Activated naive CD8-positive, alpha-beta T cell treated with anti-CD3 and anti-CD28 coated beads for 36 hours (primary cell): ENCODE measurements at regions not wholly inside any gene's neighbourhood (a gene's known extent, or its start where the extent isn't known, plus 50 kb on each side); places are given as distances from the start of the nearest gene placed in this dataset.
A peak's percentile ranks its signal among the peaks of the same experiment; 100 is the strongest.
"Not testable (repeated sequence)": the region's sequence is repeated elsewhere in the genome, so short reads cannot be mapped to it uniquely, and the experiment has no call there.

ENCODE experiments used
- DNase-seq: peaks from one replicate; pipeline ENCODE4 v3.0.0; 2021
- H3K27ac Mint-ChIP-seq: one replicate; pipeline ENCODE4 v1.8.0; 2022; ENCODE audit warnings: mild to moderate bottlenecking, moderate library complexity, mixed read lengths
- H3K27me3 Mint-ChIP-seq: one replicate; pipeline ENCODE4 v1.8.0; 2022; ENCODE audit warnings: mild to moderate bottlenecking, mixed read lengths
- H3K36me3 Mint-ChIP-seq: one replicate; pipeline ENCODE4 v1.8.0; 2021; ENCODE audit warnings: mild to moderate bottlenecking, mixed read lengths
- H3K4me1 Mint-ChIP-seq: one replicate; pipeline ENCODE4 v1.8.0; 2021; ENCODE audit warnings: mixed read lengths
- H3K4me3 Mint-ChIP-seq: one replicate; pipeline ENCODE4 v1.8.0; 2022; ENCODE audit warnings: mild to moderate bottlenecking, moderate library complexity, mixed read lengths
- H3K9me3 Mint-ChIP-seq: one replicate; pipeline ENCODE4 v1.8.0; 2022; ENCODE audit warnings: mixed read lengths

DNA sequence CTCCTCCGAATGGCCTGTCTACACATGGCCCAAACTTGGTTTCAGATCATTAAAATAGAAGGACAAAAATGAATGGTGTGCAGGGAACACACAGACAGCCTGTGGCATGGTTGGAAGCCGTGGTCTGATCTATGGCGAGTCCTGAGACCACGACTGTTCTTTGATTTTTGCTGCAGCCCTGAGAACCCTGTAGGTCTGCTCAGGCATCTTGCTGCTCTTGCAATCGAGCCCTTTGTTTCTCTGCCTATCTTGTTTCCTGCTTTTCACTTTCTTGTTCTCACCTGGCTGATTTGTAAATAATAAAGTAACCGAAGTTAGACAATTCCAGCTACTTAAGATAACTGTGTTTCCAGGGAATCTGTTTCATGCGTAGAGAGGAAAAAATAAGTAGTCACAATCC lies 54.1 kb upstream of the NBPF9 start:
- not testable (repeated sequence) for H3K9me3 Mint-ChIP-seq, H3K27me3 Mint-ChIP-seq, H3K4me1 Mint-ChIP-seq, DNase-seq, H3K36me3 Mint-ChIP-seq
- Mint-ChIP-seq H3K27ac (peak overlapping the region; percentile 60), H3K4me3 (peak overlapping the region; percentile 14)

- not testable (repeated sequence) for H3K9me3 Mint-ChIP-seq, H3K27ac Mint-ChIP-seq, H3K27me3 Mint-ChIP-seq, H3K4me1 Mint-ChIP-seq, DNase-seq, H3K36me3 Mint-ChIP-seq, H3K4me3 Mint-ChIP-seq
Measured at GRCh38 chr1:149158308-149158707, 55.0 kb upstream of the NBPF9 start.

GRCh38 chr1:149163063-149163444 lies 59.7 kb upstream of the NBPF9 start:
- H3K4me3 Mint-ChIP-seq, DNase-seq, H3K36me3 Mint-ChIP-seq, H3K9me3 Mint-ChIP-seq, H3K27me3 Mint-ChIP-seq, H3K27ac Mint-ChIP-seq, H3K4me1 Mint-ChIP-seq: not testable (repeated sequence)

DNA sequence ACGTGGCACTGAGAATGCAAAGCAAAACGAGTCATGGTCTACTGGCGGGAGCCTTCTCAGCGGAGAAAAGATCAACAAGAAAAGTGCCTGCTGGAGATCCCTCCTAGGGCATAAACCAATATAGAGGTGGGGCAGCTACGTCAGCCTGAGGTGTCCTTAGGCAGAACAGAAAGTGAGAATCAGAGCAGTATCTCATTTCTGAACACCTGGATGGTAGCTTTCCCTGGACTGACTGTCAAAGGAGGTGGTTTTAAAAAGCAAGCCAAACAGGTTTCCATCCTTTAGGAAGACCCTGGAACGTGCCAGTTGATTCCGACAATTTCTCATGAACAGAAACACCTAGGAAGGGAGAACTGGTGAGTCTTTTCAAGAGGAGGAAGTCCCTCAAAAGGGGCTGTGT lies 71.4 kb upstream of the NBPF9 start:
- H3K4me3 Mint-ChIP-seq, result peak overlapping the region; percentile 68
- peak overlapping the region; percentile 51 for H3K27ac Mint-ChIP-seq
- not testable (repeated sequence) for H3K36me3 Mint-ChIP-seq, H3K9me3 Mint-ChIP-seq, H3K4me1 Mint-ChIP-seq, H3K27me3 Mint-ChIP-seq
- DNase-seq, result peak; percentile 17

- H3K9me3 Mint-ChIP-seq, H3K4me1 Mint-ChIP-seq, H3K27me3 Mint-ChIP-seq, DNase-seq, H3K36me3 Mint-ChIP-seq: not testable (repeated sequence)
- Mint-ChIP-seq H3K27ac (peak overlapping the region; percentile 78), H3K4me3 (peak overlapping the region; percentile 71)
Measured at GRCh38 chr1:149175812-149176211, 72.5 kb upstream of the NBPF9 start.

DNA sequence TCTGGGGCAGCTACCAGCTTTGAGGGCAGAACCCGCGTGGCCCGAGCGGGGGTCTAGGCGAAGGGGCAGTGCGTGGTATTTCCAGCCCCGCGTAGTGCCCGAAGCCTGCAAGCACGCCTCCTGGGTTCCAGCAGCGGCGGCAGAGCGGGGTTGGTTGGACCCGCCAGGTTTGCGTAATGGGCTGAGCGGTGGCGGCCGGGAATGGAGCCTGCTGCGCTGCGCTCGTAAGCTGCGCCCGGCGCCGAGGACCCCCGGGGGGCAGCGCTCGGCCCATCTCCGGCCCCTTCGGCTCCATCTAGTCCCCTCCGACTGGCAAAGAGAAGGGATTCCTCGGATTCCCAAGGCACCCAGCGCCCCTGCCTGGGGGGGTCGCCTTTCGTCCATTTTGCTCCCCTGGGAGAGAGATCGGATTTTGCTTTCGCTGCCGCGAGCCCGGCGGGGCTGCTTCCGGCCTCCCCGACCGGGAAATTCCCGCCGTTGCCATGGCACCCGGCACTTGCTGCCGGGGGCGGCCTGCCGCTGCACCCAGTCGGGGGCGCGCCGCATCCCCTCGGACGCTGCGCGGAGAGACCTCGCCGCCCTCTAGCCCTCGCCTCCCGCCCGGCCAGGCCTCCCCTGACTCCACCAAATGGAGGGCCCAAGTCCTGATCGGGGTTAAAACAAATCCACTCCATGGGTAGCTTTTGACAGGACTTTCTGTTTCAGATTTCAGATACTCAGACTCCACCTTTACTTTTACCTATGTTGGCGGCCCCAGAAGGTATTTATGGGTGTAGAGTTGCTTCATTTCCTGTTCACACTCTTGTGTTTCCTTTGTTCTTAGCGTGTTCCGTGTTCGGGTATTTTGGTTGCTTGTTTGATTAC lies 73.3 kb upstream of the NBPF9 start:
- not testable (repeated sequence) for H3K36me3 Mint-ChIP-seq, H3K4me1 Mint-ChIP-seq, H3K27me3 Mint-ChIP-seq, H3K9me3 Mint-ChIP-seq
- peak; percentile 72 for DNase-seq
- H3K27ac Mint-ChIP-seq, result peak overlapping the region; percentile 93
- H3K4me3 Mint-ChIP-seq, result peak overlapping the region; percentile 85

DNA sequence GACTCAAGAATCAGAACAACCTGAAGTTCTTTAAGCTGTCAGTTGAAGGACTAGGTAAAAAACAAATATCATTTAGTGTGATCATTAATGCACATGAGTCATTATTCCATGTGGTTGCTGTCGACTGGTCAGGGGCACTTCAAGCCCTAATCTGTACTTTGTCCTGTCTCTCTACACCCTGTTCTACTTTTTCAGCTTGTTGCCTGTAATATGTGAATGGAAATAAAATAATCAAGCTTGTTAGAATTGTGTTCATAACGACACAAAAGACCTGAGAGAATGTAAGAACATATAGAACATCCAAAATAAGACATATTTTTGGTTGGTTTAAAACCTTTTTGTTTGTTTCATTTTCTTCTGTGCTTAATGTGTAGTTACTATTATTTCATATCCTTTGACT lies 87.4 kb upstream of the NBPF9 start:
- H3K27me3 Mint-ChIP-seq, H3K4me3 Mint-ChIP-seq: not testable (repeated sequence)

GRCh38 chr1:149196651-149197050 lies 93.3 kb upstream of the NBPF9 start:
- not testable (repeated sequence) for H3K9me3 Mint-ChIP-seq, DNase-seq, H3K4me3 Mint-ChIP-seq, H3K36me3 Mint-ChIP-seq, H3K4me1 Mint-ChIP-seq, H3K27me3 Mint-ChIP-seq, H3K27ac Mint-ChIP-seq

More for the DNA sequence above, 87.4 kb upstream of the NBPF9 start:
- not testable (repeated sequence) for H3K4me1 Mint-ChIP-seq, H3K9me3 Mint-ChIP-seq, H3K27ac Mint-ChIP-seq, H3K36me3 Mint-ChIP-seq, DNase-seq

- H3K4me1 Mint-ChIP-seq, H3K27me3 Mint-ChIP-seq, H3K4me3 Mint-ChIP-seq, H3K27ac Mint-ChIP-seq, DNase-seq, H3K9me3 Mint-ChIP-seq, H3K36me3 Mint-ChIP-seq: not testable (repeated sequence)
Measured at GRCh38 chr1:149200567-149200966, 97.2 kb upstream of the NBPF9 start.

DNA sequence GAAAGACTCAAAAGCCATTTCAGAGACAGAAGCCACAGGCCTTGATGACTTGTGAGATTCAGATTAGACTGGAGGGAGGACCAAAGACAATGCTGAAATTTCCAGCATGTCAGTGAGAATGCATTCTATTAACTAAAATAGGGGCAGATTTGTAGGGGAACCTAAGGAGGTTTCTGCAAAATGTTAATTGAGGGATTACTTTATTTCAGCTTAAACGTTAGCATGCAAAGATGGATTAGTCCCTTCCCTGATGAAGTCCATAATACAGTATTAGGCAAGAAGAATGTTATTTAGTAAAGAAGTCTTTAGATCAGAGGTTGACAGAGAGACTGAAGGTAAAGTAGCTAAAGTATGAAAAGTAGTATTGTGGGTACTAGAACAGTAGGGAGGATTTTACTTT lies 98.9 kb upstream of the NBPF9 start:
- not testable (repeated sequence) for H3K9me3 Mint-ChIP-seq, H3K27ac Mint-ChIP-seq, H3K4me1 Mint-ChIP-seq, H3K4me3 Mint-ChIP-seq, DNase-seq, H3K36me3 Mint-ChIP-seq, H3K27me3 Mint-ChIP-seq

DNA sequence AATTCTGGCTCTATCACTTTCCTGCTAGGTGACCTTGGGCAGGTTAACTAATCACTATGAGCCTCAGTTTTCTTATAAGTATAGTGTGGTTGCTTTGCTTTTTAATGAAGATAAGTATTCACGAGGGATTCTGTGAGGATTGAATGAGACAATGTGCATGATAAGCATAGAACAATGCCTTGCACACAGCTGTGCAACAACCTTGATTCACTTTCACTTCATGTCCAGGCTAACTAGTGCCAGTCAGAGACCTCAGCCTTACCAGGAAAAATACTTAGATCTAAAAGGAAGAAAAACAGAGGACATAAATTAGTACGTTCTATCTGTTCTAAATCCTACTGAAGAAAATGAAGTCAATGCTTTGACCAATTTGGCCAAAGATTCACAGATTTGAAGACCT lies 101.0 kb upstream of the NBPF9 start:
- H3K27me3 Mint-ChIP-seq, H3K4me3 Mint-ChIP-seq, DNase-seq, H3K36me3 Mint-ChIP-seq, H3K27ac Mint-ChIP-seq, H3K4me1 Mint-ChIP-seq, H3K9me3 Mint-ChIP-seq: not testable (repeated sequence)

DNA sequence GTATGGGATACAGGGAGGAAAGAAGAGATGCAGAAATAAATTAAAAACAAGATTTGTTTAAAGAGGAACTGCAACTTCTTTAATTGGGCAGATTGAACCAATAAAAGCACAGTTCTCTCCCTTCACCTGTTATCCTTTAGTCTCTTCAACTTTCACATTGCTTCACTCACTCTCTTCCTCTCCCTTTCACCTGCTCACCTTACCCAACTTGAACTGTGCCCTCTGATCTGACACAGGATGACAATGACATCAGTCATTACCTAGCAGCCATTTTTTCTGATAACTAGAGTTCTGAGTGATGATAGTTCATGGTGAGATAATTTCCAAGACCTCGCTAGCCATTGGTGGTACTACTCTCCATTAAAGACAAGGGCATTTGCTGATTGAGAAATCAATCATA lies 105.5 kb upstream of the NBPF9 start:
- not testable (repeated sequence) for H3K4me1 Mint-ChIP-seq, H3K27ac Mint-ChIP-seq, H3K27me3 Mint-ChIP-seq, H3K36me3 Mint-ChIP-seq, H3K4me3 Mint-ChIP-seq, H3K9me3 Mint-ChIP-seq, DNase-seq

DNA sequence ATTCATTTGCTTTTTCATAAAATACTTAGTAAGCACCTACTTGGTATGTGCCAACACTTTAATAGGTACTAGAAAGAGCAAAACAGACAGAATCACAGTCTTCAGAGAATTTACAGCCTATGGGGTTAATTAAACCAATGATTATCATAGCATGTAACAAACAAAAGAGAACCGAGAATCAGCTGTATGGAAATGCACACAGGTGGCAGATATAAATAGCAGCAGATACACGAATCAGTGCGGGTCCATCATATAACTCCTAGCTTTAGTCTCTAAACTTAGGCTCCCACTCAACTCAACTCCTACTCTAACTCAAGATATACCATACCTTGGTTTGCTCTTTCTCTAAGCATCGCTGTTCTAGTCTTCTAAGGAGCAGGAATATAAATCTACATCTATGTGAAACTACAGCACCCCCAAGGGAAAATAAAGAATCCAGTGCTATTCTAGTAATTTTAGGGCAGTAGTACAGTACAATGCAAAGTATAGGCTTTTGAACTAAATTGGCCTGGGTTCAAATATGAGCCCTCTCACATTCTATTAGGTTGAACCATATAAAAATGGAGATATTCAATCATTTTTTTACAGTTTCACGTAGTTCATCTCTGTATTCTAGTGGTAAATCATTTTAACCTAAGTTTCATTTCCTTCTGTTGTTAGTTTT lies 108.5 kb upstream of the NBPF9 start:
- not testable (repeated sequence) for DNase-seq, H3K4me3 Mint-ChIP-seq, H3K4me1 Mint-ChIP-seq, H3K27me3 Mint-ChIP-seq, H3K36me3 Mint-ChIP-seq, H3K9me3 Mint-ChIP-seq, H3K27ac Mint-ChIP-seq

GRCh38 chr1:149212946-149213345 lies 109.6 kb upstream of the NBPF9 start:
- not testable (repeated sequence) for DNase-seq, H3K4me1 Mint-ChIP-seq, H3K9me3 Mint-ChIP-seq, H3K4me3 Mint-ChIP-seq, H3K27ac Mint-ChIP-seq, H3K36me3 Mint-ChIP-seq, H3K27me3 Mint-ChIP-seq

GRCh38 chr1:149213673-149214072 lies 110.3 kb upstream of the NBPF9 start:
- not testable (repeated sequence) for H3K36me3 Mint-ChIP-seq, H3K4me3 Mint-ChIP-seq, DNase-seq, H3K4me1 Mint-ChIP-seq, H3K9me3 Mint-ChIP-seq, H3K27me3 Mint-ChIP-seq, H3K27ac Mint-ChIP-seq
